NCI-H2081 (cell line): ENCODE measurements at regions not wholly inside any gene's neighbourhood (a gene's known extent, or its start where the extent isn't known, plus 50 kb on each side); places are given as distances from the start of the nearest gene placed in this dataset.
"Not testable (repeated sequence)": the region's sequence is repeated elsewhere in the genome, so short reads cannot be mapped to it uniquely, and the experiment has no call there.

Experiments used
- DNase-seq, 2 experiments: peaks; one replicate each; lab custom pipeline; 2025; lab: John Stamatoyannopoulos, UW

- DNase-seq: no peak
Observed at GRCh38 chr3:15989419-15989818, 185.1 kb upstream of the GALNT15 start.

- not testable (repeated sequence) for DNase-seq
Observed at GRCh38 chr3:15993660-15994059, 180.8 kb upstream of the GALNT15 start.

GRCh38 chr3:15996496-15996895 lies 178.0 kb upstream of the GALNT15 start:
- not testable (repeated sequence) for DNase-seq

GRCh38 chr3:15997274-15997943 lies 177.1 kb upstream of the GALNT15 start:
- no peak for DNase-seq

- no peak for DNase-seq
Observed at GRCh38 chr3:15998911-15999310, 175.6 kb upstream of the GALNT15 start.

GRCh38 chr3:16004812-16005211 lies 169.7 kb upstream of the GALNT15 start:
- no peak for DNase-seq

GRCh38 chr3:16011376-16011775 lies 163.1 kb upstream of the GALNT15 start:
- DNase-seq: no peak

- DNase-seq: no peak
Observed at GRCh38 chr3:16012086-16012485, 162.4 kb upstream of the GALNT15 start.

- DNase-seq: no peak
Observed at GRCh38 chr3:16013568-16013967, 160.9 kb upstream of the GALNT15 start.

GRCh38 chr3:16021801-16022200 lies 152.7 kb upstream of the GALNT15 start:
- DNase-seq: not testable (repeated sequence)

GRCh38 chr3:16023881-16024280 lies 150.6 kb upstream of the GALNT15 start:
- not testable (repeated sequence) for DNase-seq

GRCh38 chr3:16024548-16024947 lies 149.9 kb upstream of the GALNT15 start:
- no peak for DNase-seq

GRCh38 chr3:16026753-16027152 lies 147.7 kb upstream of the GALNT15 start:
- no peak for DNase-seq

- no peak for DNase-seq
Observed at GRCh38 chr3:16028604-16029003, 145.9 kb upstream of the GALNT15 start.

GRCh38 chr3:16030342-16030741 lies 144.1 kb upstream of the GALNT15 start:
- no peak for DNase-seq

- DNase-seq: no peak
Observed at GRCh38 chr3:16031434-16031833, 143.0 kb upstream of the GALNT15 start.

- no peak for DNase-seq
Observed at GRCh38 chr3:16033889-16034687, 140.4 kb upstream of the GALNT15 start.

GRCh38 chr3:16040991-16041390 lies 133.5 kb upstream of the GALNT15 start:
- DNase-seq: no peak

- DNase-seq: peak; percentile 42 to 66
Observed at GRCh38 chr3:16048435-16049318, 125.8 kb upstream of the GALNT15 start.

GRCh38 chr3:16050641-16051467 lies 123.6 kb upstream of the GALNT15 start:
- DNase-seq: no peak

GRCh38 chr3:16051691-16052090 lies 122.8 kb upstream of the GALNT15 start:
- DNase-seq: no peak

- DNase-seq: no peak
Observed at GRCh38 chr3:16052964-16053363, 121.5 kb upstream of the GALNT15 start.
